MCF 10A (cell line): ENCODE measurements at regions not wholly inside any gene's neighbourhood (a gene's known extent, or its start where the extent isn't known, plus 50 kb on each side); places are given as distances from the start of the nearest gene placed in this dataset.

Experiments used
- BruUV-seq: library from RNA; stranded (reverse); fragments of 400-500 nt; replicated peaks from 2 replicates; lab custom pipeline; 2021; lab: Mats Ljungman, UMichigan
- CTCF ChIA-PET: fragments of 300-600 bp; sonication (Branson Sonifier 250); formaldehyde crosslinking; extraction: SDS; loops from one replicate; lab custom pipeline; 2021; ENCODE audit warnings: antibody characterized with exemption, inconsistent platforms; lab: Yijun Ruan, JAX
- POLR2A ChIA-PET: fragments of 300-600, 350-650 bp; sonication (Branson Sonifier 250); formaldehyde crosslinking; extraction: SDS; loops from one replicate; lab custom pipeline; 2020; ENCODE audit warnings: antibody characterized with exemption, inconsistent platforms; lab: Yijun Ruan, JAX
- DNase-seq: peaks from one replicate; pipeline ENCODE4 v3.0.0-alpha.2; 2018; ENCODE audit not compliant: unreplicated experiment
- H3K27ac Mint-ChIP-seq: one replicate; pipeline ENCODE4 v1.8.0; 2022; ENCODE audit warnings: mild to moderate bottlenecking, low read depth, mixed read lengths; ENCODE audit not compliant: unreplicated experiment
- H3K27me3 Mint-ChIP-seq: one replicate; pipeline ENCODE4 v1.8.0; 2022; ENCODE audit warnings: mixed read lengths; ENCODE audit not compliant: insufficient read depth, unreplicated experiment
- H3K36me3 Mint-ChIP-seq: one replicate; pipeline ENCODE4 v1.8.0; 2022; ENCODE audit warnings: mild to moderate bottlenecking, moderate library complexity, mixed read lengths; ENCODE audit not compliant: insufficient read depth, unreplicated experiment
- H3K4me1 Mint-ChIP-seq: one replicate; pipeline ENCODE4 v1.8.0; 2022; ENCODE audit warnings: mixed read lengths; ENCODE audit not compliant: insufficient read depth, unreplicated experiment
- H3K4me3 Mint-ChIP-seq: one replicate; pipeline ENCODE4 v1.8.0; 2022; ENCODE audit warnings: mild to moderate bottlenecking, moderate library complexity, mixed read lengths; ENCODE audit not compliant: unreplicated experiment
- H3K9me3 Mint-ChIP-seq: one replicate; pipeline ENCODE4 v1.8.0; 2022; ENCODE audit warnings: mixed read lengths; ENCODE audit not compliant: unreplicated experiment
- CTCF ChIP-seq: fragments of 200-600 bp; IDR thresholded peaks from one replicate; pipeline ENCODE4 v1.8.0; 2022; ENCODE audit warnings: antibody characterized with exemption, mild to moderate bottlenecking; ENCODE audit not compliant: unreplicated experiment
- intact Hi-C: fragments of 100-400 bp; cut with micrococcal nuclease; formaldehyde crosslinking; loops from 2 replicates; pipeline ENCODE4 v1.14.1; 2022

- POLR2A ChIA-PET, result no interaction called here
- peaks cover 18% of the 10 kb centered on the region for H3K9me3 Mint-ChIP-seq
- no peak for TF ChIP-seq CTCF
These were observed 478.8 kb upstream of the ADAMTS16 start for GRCh38 chr5:4661326-4661725.

GRCh38 chr5:4661836-4662235 is 478.3 kb upstream of the ADAMTS16 start:
- no peak overlapping the region for H3K27ac Mint-ChIP-seq
- no peaks in the 10 kb centered on the region for H3K27me3 Mint-ChIP-seq
- peaks cover 13% of the 10 kb centered on the region for H3K9me3 Mint-ChIP-seq
- no peaks in the 10 kb centered on the region for H3K4me1 Mint-ChIP-seq
- ChIA-PET CTCF (interaction anchor here (0.6 kb wide), 3 partner anchors 549 to 1632 kb away, joined by 3 read pairs; no protein-coding TSS in a partner anchor), POLR2A (no interaction called here)
- no TSS peak for BruUV-seq
- no peak for TF ChIP-seq CTCF
- H3K4me3 Mint-ChIP-seq, result no peak overlapping the region
- H3K36me3 Mint-ChIP-seq, result no peaks in the 10 kb centered on the region
- DNase-seq, result no peak
- intact Hi-C loops, result no loop called here

More at GRCh38 chr5:4661326-4661725, 478.8 kb upstream of the ADAMTS16 start:
- H3K27ac Mint-ChIP-seq, result no peak overlapping the region
- DNase-seq, result no peak
- intact Hi-C loops, result no loop called here
- CTCF ChIA-PET, result interaction anchor here (0.6 kb wide), 1 partner anchor 549 kb away, joined by 3 read pairs; no protein-coding TSS in a partner anchor
- H3K27me3 Mint-ChIP-seq, result no peaks in the 10 kb centered on the region
- H3K36me3 Mint-ChIP-seq, result no peaks in the 10 kb centered on the region
- no peaks in the 10 kb centered on the region for H3K4me1 Mint-ChIP-seq
- BruUV-seq, result no TSS peak
- no peak overlapping the region for H3K4me3 Mint-ChIP-seq

- Mint-ChIP-seq H3K27me3 (no peaks in the 10 kb centered on the region), H3K9me3 (peaks cover 13% of the 10 kb centered on the region), H3K4me1 (no peaks in the 10 kb centered on the region), H3K27ac (no peak overlapping the region), H3K36me3 (no peaks in the 10 kb centered on the region), H3K4me3 (no peak overlapping the region)
- ChIA-PET POLR2A (no interaction called here), CTCF (no interaction called here)
- no peak for TF ChIP-seq CTCF
- intact Hi-C loops, result no loop called here
- no peak for DNase-seq
- BruUV-seq, result no TSS peak
These were observed 477.4 kb upstream of the ADAMTS16 start for GRCh38 chr5:4662756-4663155.

- Mint-ChIP-seq H3K4me3 (no peak overlapping the region), H3K27ac (no peak overlapping the region), H3K9me3 (peaks cover 4% of the 10 kb centered on the region), H3K27me3 (no peaks in the 10 kb centered on the region), H3K36me3 (no peaks in the 10 kb centered on the region), H3K4me1 (no peaks in the 10 kb centered on the region)
- no peak for DNase-seq
- intact Hi-C loops, result no loop called here
- ChIA-PET POLR2A (no interaction called here), CTCF (interaction anchor here (0.6 kb wide), 1 partner anchor 490 kb away, joined by 3 read pairs; no protein-coding TSS in a partner anchor)
- no peak for TF ChIP-seq CTCF
- BruUV-seq, result no TSS peak
These were observed 474.2 kb upstream of the ADAMTS16 start for GRCh38 chr5:4665911-4666310.
